ENCODE measurements at regions not wholly inside any gene's neighbourhood (a gene's known extent, or its start where the extent isn't known, plus 50 kb on each side); places are given as distances from the start of the nearest gene placed in this dataset.

GRCh38 chr14:98227000-98227726 lies 1044.8 kb downstream of the BCL11B start:
- no peak for TF ChIP-seq CTCF (conservative IDR thresholded peaks at IDR 0.05; ENCODE audit: low read depth, low read length)

DNA sequence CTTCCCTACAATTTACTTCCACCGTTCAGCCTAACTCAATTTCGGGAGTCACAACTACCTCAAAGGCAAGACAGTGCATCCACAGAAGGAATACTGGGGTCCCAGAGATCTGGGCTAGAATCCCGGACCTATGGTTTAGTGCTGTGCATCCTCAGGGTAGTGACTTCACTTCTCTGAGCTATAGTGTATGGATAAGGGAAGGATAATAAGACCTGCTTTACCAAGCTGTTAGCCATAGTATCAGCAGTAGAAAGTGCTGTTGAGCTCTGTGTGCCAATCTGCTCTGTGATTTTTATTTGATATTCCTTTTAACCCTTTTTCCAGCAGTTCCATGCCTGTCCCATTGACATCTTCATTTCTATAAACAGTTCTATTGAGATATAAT lies 1044.3 kb downstream of the BCL11B start:
- DNase-seq (ENCODE audit: low read depth): no peak
- TF ChIP-seq CTCF (conservative IDR thresholded peaks at IDR 0.05; ENCODE audit: low read depth, low read length): no peak
- no peak overlapping the region for H3K4me3 ChIP-seq (ENCODE audit: low read length)

More at GRCh38 chr14:98227000-98227726, 1044.8 kb downstream of the BCL11B start:
- no peak overlapping the region for H3K4me3 ChIP-seq (ENCODE audit: low read length)
- DNase-seq (ENCODE audit: low read depth): no peak

DNA sequence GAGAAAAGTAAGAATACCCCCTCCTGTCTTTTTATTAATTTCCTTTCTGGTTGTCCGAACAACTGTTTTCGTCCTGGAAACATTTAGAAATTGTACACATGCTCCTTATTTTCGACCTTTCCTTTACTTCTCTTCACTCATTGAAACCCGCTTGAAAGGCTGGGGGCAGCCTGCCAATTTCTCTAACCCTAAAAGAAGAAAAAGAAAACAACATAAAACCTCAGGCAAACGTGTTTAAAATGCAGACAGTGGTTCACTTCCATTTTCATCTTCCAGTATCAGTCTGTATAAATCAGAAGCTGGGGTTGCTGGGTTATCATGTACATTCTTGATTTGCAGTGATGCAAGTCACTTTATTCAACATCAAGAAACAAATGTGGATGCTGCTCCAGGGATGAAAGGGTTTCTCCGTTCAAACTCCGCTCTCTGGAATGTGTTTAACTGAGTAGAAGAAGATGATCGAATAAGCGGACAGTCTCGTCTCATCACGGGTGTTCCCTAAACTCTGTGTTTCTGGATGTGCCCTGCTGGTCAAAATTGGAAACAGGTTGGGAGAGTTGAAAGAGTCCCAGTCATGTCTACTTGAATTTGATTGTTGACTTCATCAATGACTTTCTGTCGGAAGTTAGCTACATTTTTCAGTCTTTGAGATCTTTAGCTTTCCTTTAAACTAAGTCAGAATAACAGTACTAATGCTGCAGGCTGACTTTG lies 1042.2 kb downstream of the BCL11B start:
- H3K4me3 ChIP-seq (ENCODE audit: low read length): no peak overlapping the region
- no peak for DNase-seq (ENCODE audit: low read depth)
- no peak for TF ChIP-seq CTCF (conservative IDR thresholded peaks at IDR 0.05; ENCODE audit: low read depth, low read length)

- no peak overlapping the region for H3K4me3 ChIP-seq (ENCODE audit: low read length)
- TF ChIP-seq CTCF (conservative IDR thresholded peaks at IDR 0.05; ENCODE audit: low read depth, low read length): no peak
- DNase-seq (ENCODE audit: low read depth): no peak
Observed at GRCh38 chr14:98230411-98230810, 1041.6 kb downstream of the BCL11B start.

- no peak overlapping the region for H3K4me3 ChIP-seq (ENCODE audit: low read length)
- DNase-seq (ENCODE audit: low read depth): no peak
- no peak for TF ChIP-seq CTCF (conservative IDR thresholded peaks at IDR 0.05; ENCODE audit: low read depth, low read length)
Observed at GRCh38 chr14:98231210-98231609, 1040.8 kb downstream of the BCL11B start.

DNA sequence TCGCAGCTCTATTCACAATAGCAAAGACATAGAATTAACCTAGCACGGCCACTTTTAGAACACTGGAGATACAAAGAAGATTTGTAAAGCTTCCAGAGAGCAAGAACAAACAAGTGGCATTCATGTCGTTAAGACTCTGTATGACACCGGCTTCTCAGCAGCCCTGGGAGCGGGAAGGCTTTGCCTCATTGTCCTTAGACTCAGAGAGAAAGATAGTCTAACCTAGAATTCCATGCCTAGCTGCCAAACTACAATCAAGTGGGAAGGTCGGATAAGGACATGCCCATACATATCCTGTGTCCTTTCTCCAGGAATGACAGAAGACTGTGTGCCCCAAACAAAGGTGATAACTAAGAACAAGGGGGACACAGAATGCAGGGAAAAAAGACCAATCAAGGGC lies 1038.3 kb downstream of the BCL11B start:
- no peak for DNase-seq (ENCODE audit: low read depth)

More for the DNA sequence above, 1038.3 kb downstream of the BCL11B start:
- no peak for TF ChIP-seq CTCF (conservative IDR thresholded peaks at IDR 0.05; ENCODE audit: low read depth, low read length)
- H3K4me3 ChIP-seq (ENCODE audit: low read length): no peak overlapping the region

Measured in retinal pigment epithelial cell (primary cell).